HG03354 (cell line): ENCODE measurements at regions not wholly inside any gene's neighbourhood (a gene's known extent, or its start where the extent isn't known, plus 50 kb on each side); places are given as distances from the start of the nearest gene placed in this dataset.
"Not testable (repeated sequence)": the region's sequence is repeated elsewhere in the genome, so short reads cannot be mapped to it uniquely, and the experiment has no call there.

ENCODE experiments used
- ATAC-seq: cut with Tn5 transposase; IDR thresholded peaks from one replicate; pipeline ENCODE4 v1.9.1; 2021; ENCODE audit warnings: mild to moderate bottlenecking; ENCODE audit not compliant: unreplicated experiment, poor library complexity, severe bottlenecking

DNA sequence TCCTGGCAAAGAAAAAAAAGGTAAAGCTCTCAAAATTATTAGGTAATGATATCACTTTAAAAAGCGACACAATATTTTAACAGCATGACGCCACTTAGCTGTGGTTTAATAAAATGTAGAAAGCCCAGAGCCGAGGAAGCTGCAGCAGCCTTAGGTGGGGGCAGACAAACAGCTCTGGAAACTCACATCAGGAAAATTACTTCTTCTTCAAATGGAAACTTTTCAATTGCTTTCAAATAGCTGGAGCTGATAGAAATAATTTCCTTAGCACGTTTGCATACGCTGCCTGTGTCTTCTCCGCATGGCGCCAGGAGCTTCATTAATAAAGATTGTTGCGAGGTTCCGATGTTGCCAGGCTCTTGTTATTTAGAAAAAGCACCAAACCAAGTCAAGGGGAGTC, 835.3 kb upstream of the EEF2KMT start:
- ATAC-seq = no peak

DNA sequence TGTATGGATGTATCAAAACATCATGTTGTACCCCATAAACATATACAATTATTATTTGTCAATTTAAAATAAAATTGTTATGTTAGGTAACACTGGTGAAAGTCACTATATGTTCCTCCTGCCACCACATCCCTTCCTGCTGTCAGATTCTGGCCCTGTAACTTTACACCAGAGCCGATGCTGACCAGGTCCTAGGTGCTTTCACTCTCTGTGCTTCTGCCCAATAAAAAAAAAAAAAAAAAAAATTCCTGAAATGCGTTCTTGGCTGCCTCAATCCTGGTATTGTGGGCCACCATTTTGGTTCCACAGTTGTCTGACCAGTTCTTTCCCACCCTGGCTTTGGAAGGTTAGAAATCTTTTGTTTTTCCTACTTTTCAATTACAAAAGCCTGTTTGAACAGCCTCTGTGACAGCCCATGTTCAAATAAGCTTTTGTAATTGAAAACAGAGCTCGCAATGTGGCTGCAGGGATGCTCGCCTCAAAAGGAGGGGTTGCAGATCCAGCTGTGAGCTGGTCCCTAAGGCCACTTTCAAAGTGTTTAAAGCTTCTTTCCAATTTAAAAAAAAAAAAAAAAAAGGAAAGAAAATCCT, 831.0 kb upstream of the EEF2KMT start:
- ATAC-seq = no peak

DNA sequence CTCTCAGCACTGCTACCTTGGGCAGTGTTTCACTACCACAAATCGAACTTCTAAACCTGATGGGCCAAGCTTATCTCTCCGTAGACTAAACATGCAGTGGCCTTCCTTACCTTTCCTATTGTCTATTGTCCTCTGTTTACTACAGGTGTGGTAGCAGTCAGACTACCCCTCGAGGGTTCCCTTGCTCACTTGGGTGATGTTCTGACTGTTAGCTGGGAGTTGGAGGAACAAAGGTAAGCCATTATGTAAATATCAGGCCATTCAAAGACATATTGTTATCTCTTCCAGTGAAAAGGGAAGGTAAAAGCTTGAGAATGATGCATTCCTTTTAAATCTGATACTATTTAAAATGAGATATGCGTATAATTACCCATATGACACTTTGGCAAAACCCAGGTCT, 828.3 kb upstream of the EEF2KMT start:
- ATAC-seq = no peak

DNA sequence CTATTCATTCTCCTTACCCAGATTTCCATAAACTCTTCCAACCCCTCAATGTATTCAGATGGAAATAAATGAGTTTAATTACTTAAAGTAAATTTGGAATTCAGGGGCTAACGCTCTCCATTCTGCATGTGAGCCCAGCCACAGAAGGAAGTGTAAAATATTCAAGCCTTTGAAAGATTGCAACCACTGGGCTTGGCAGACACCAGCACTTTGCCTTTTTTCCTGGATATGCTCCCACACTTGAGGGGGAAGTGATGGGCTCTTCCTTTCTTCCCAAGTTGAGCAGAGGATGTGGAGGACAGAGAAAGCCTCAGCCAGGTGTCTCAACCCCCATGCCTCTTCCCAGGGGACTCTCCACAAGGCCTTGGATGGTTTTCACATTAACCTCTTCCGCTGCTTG, 825.1 kb upstream of the EEF2KMT start:
- no peak for ATAC-seq

DNA sequence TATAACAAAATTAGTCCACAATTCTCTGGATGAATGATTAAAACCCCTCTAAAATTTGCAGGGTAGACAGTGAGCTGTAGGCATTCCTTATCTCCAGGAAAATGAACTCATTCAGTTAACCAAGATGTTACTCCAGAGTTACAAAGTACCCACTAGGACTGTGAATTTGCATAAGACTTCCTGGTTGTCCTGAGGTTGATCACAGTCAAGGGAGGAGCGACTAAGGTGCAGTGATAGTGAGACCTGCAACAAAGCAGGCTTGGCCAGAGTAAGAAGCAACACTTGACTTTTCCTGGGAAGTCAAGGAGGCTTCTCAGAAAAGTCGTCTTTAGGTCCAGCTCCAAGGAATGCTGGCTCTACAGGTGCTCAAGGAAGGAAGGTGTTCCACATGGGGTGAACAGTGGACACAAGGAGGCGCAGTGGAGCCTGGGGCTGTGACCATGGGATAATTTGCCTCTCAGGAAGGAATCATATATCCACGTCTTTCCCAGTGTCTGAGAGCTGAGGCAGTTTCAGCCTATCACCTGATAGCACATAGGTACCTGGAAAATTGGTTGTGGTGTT, 821.1 kb upstream of the EEF2KMT start:
- no peak for ATAC-seq

DNA sequence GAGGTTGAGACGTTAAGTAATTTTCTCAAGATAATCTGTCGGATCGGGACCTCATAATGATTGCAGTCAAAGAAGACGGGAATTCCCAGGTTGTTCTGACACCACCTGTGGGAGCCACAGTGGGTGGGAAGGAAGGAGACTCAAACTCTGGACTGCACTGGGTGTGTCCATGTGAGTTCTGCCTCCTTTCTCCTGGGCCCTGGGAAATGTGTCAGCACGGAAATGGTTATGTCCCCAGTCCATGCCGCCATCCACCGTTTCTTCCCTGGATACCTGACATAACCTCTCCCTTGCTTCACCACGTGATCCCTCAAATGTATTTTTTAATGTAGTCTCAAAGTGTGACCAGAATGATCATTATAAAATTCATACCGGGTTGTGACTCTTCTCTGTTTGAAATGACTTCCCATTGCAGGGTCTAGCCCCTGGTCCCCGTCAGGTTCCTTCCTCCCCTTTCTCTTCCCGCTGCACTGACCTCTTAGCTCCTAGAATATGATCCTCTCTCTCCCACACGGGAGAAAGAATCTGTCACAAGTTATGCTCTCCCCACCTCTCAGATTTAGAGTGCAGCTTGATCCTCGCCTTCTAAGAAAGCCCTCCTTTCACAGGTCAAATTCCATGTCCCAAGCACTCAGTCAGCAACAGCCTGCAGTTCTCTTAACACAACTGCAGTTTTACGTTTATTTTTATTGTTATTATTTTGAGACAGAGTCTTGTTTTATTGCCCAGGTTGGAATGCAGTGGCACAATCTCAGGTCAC, 820.0 kb upstream of the EEF2KMT start:
- no peak for ATAC-seq

DNA sequence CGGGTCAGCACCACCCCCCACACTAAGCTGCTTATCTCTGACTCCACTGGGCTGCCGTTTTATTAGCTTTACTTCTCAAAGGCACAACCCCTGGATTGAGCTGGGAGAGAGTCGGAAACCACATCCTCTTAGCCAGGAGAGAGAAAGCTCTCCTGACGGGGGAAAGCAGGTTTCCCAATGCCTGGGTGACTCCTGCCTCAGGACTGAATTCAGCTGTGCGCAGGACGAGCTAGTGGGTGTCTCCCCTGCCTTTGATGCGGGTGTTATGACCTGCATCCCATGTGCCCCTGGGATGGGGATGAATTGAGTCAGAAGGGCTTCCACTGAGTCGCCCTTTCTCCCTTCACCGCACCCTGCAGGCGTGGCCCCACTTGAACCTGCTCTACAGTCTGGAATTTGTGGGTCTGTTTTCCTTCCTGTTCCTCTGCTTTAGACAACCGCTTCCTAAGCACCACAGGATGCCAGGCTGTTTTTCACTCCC, 819.2 kb upstream of the EEF2KMT start:
- ATAC-seq = no peak

DNA sequence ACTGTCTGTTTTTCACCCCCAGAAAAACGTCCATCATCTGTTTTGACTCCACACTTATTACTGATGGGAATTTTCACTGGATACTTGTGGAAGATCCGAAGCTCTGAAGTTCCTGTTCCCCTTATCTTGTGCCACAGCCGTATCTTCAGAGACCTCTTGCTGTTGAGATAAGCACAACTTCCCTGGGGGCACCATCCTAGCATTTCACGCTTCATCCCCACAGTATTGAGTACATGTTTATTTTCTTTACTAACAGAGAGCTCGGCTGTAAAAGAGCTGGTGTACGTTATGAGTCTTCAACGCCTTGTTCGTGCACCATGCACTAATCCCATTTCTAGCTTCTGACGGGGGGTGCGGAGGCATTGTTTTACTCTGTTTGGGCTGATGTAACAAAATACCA, 813.6 kb upstream of the EEF2KMT start:
- no peak for ATAC-seq

DNA sequence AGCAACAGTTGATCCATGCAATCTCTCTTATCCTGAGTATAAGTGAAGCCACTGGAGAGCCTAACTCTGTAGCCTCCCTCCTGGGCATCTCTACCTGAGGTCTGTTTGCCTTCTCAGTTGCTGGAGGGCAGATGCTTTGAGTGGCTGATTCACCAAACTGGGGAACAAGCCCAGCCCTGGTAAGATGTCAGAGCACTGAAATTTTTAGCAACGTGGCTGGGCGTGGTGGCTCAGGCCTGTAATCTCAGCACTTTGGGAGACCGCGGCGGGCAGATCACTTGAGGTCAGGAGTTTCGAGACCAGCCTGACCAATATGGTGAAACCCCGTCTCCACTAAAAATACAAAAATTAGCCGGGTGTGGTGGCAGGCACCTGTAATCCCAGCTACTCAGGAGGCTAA, 812.0 kb upstream of the EEF2KMT start:
- not testable (repeated sequence) for ATAC-seq

DNA sequence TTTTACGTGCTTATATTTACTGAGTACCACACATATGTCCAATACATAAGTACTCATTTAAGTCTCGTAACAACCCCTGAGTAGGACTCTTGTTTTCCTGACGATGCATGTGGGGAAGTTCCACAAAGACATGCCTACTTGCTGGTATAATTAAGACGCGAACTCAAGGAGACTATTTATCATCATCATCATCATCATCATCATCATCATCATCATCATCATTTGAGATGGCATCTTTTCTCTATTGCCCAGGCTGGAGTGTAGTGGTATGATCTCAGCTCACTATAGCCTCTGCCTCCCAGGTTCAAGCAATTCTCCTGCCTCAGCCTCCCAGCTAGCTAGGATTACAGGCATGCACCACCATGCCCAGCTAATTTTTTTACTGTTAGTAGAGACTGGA, 809.9 kb upstream of the EEF2KMT start:
- ATAC-seq = no peak

DNA sequence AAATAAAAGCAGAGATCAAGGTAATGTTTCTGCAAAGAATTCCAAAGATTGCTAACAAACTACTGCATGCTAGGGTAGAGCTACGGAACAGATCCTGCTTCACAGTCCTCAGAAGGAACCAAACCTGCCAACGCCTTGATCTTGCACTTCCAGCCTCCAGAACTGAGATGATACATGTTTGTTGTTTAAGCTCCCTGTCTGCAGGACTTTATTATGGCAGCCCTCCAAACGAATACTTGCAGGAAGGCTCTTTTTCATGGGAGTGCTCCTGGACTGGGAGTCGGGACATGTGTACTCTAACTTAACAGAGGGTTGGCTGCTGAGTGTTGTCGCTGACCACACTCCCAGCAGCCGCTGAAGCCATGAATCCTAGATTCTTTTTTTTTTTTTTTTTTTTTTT, 808.8 kb upstream of the EEF2KMT start:
- no peak for ATAC-seq

DNA sequence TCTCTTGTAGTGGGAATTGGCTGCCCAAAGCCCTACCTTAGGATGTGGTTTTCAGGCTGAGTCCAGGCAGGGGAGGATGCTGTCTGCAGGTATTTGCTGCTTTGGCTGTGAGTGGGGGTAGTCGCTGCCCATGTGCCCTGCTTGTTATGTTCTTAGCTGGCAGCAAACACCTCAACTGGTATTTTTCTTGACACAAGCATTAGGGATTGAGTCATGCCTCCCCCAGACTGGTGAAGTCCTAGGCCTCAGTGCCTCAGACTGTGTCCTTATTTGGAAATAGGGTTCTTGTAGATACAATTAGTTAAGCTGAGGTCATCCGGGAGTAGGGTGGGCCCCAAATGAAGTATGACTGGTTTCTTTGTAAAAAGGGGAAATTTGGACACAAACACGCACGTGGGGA, 808.3 kb upstream of the EEF2KMT start:
- ATAC-seq = no peak

DNA sequence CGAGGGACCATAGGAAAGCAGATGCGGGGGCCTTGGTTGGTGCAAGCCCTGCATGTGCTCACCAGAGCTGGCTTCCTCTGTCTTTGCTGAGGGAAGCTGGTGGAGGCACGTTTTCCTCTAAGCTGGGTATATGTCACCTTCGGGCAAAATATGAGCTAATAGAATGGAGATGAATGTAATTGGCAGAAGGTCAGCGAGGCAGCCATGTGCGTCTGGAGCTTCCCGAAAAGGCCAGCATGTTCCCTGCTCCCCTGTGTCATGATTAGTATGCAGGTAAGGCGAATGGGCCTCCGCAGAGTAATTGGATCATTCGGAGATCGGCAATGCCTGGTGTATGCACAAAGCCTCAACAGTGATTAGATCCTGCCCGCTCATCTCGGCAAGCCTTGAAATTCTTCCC, 806.2 kb upstream of the EEF2KMT start:
- ATAC-seq = no peak

DNA sequence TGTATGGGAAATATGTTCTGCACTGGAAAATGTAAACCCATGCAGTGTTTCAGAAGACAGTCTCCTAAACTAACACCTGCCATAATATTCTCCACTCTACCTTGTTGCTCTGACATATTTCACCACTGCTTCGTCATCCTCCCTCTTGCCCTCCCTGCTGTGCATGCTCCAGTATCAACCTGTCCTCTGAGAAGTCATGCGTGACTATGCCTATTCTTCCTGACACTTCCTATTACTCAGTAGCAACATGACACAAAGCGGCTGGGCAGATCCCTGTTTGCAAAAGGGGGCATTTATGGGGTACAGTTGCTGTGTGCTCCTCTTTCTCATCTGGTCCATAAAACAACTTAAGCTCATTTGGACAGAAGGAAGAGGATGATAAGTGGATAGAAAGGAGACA, 805.6 kb upstream of the EEF2KMT start:
- no peak for ATAC-seq

DNA sequence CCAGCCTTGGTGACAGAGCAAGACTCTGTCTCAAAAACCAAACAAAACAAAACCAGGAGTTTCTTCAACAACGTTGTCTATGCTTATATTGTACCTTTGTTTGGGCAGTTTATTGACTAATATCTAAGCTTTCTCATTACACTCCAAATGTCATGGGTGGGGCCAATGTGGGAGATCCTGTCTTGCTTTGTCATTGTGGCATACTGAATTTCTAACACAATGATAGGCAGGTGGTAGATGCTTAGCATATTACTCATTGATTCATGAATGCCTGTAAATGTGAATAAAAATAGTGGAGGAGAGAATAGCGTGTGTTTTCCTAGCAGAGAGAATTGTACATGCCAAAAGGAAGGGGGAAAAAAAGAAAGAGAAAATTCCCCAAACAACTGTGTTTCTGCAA, 802.5 kb upstream of the EEF2KMT start:
- ATAC-seq = no peak

DNA sequence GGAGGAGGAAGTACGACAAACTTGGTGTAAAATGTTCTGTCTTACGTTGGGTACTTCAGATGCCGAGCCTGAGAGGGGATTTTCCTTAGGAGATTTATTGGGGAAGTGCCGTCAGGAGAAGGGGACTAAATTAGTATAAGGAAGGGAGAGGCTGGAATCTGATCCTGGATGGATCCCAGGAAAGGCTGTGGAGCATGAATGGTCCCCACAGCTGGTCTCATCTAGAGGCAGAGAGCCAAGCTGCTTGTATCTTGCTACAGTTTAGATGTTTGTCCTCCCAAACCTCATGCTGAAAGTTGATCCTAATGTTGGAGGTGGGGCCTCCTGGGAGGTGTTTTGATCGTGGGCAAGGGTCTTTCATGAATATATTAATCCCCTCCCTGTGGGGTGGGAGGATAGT, 798.4 kb upstream of the EEF2KMT start:
- ATAC-seq = no peak

DNA sequence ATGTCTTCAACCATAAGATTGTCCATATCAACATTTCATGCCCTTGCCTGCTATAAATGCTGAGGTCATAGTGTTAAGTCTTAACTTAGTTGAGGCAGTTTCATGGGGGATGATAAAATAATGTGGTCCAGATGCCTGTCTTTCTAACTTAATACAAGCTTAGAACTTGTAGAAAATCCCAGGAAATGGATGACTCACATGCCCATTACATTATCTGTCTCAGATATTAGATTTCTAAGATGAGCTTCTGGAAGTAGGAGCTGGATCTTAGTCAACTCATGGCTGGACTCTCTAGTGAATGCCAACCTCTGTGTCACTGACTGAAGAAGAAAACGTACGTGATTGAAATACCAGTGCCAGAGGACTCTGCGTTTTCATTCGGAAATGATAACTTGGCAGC, 797.5 kb upstream of the EEF2KMT start:
- ATAC-seq = no peak

DNA sequence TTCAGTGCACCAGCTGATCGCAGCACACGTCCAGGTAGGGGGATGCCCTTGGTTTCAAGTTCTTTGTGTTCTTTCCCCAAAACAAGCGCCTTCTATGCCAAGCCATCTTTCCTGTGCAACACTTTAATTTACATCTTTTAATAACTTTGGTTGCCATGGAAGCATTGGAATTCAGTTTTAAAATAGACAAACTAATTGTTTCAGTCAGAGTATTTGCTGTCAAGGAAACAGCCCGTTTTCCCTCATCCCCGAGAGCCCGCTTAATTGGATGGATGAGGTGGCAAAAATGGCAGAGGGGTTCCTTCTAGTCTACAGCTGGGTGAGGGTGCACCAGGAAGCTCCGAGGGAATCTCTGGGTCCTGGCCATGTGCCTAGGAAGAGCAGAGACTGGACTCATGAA, 793.7 kb upstream of the EEF2KMT start:
- no peak for ATAC-seq

DNA sequence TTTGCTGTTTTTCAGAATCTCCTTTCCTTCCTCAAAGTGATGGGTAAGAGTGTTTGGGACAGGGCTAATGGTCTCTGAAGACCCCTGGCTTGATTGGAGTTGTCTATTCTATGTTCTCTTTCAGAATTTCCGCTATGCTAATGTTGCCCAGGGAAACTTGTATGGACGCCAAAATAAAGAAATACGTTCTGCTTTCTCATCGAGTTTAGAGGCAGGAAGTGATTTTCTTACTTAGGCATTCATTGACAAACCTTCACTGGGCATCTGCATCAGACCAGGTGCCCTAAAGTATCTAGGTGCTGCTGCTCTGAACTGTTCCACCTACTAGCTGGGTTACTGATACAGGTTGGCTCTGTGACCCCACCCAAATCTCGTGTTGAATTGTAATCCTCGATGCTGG, 787.9 kb upstream of the EEF2KMT start:
- ATAC-seq = no peak

DNA sequence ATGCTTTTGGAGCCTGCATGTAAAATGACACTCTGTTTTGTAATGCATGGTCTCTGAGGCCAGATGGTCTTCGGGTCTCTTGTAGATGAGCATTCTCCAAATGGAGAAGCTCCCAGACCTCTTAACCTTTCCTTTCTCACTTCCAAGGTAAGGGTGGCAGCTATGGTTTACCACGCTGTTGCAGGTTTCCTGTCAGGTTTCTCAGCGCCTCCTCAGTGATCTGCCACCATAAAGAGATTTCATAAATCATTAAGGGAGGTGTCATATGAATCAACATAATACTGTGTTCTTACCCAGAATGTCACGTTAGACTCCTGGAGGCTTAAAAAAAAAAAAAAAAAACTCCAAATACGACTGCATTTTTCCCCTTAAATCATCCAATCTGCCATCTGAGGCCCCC, 787.4 kb upstream of the EEF2KMT start:
- no peak for ATAC-seq

DNA sequence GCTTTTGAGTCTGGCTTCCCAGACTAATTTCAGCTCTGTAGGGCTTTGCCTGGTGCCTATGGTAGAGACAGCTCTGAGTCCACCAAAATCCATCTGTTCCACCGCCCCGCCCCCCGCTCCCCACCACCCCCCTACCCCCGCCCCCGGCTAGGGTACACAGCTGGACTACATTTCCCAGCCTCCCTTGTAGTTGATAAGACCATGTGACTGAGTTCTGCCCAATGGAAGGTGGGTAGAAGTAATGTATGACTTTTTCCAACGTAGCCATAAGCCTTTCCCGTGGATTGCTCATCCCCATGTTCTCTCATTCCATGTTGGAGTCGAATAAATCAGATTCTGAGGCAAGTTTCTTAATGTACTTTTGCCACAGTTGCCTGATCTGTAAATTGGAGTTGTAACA, 786.7 kb upstream of the EEF2KMT start:
- no peak for ATAC-seq
